SK-N-SH treated with all-trans-retinoic acid at 6 μM for 48 hours (cell line): ENCODE measurements at regions not wholly inside any gene's neighbourhood (a gene's known extent, or its start where the extent isn't known, plus 50 kb on each side); places are given as distances from the start of the nearest gene placed in this dataset.

Experiments used
- ARNTL ChIP-seq: fragments of 450-650 bp; formaldehyde crosslinking; IDR thresholded peaks from 2 replicates; pipeline ENCODE4 v1.5.0; 2020; ENCODE audit warnings: low read depth, mild to moderate bottlenecking, moderate library complexity, borderline replicate concordance
- ESRRG ChIP-seq: fragments of 250-450 bp; sonication (Bioruptor Pico); IDR thresholded peaks from 2 replicates; pipeline ENCODE4 v1.6.1; 2021; ENCODE audit warnings: mild to moderate bottlenecking
- ISL1 ChIP-seq: fragments of 250-450 bp; sonication (Bioruptor Pico); IDR thresholded peaks from 2 replicates; pipeline ENCODE4 v2.1.2; 2022; ENCODE audit warnings: mild to moderate bottlenecking, moderate library complexity
- OSR1 ChIP-seq: fragments of 250-450 bp; sonication (Bioruptor Pico); IDR thresholded peaks from 2 replicates; pipeline ENCODE4 v1.8.0; 2022; ENCODE audit warnings: moderate library complexity, mild to moderate bottlenecking, inconsistent platforms
- PATZ1 ChIP-seq: fragments of 250-450 bp; sonication (Bioruptor Pico); IDR thresholded peaks from 2 replicates; pipeline ENCODE4 v1.8.0; 2020; ENCODE audit warnings: mild to moderate bottlenecking, moderate library complexity, borderline replicate concordance
- PPARA ChIP-seq: fragments of 250-450 bp; sonication (Bioruptor Pico); IDR thresholded peaks from 2 replicates; pipeline ENCODE4 v1.5.0; 2020; ENCODE audit warnings: mild to moderate bottlenecking, borderline replicate concordance
- RARB ChIP-seq: fragments of 250-450 bp; sonication (Bioruptor Pico); IDR thresholded peaks from 2 replicates; pipeline ENCODE4 v1.8.0; 2021; ENCODE audit warnings: mild to moderate bottlenecking, moderate library complexity
- SNAI2 ChIP-seq: fragments of 250-450 bp; sonication (Bioruptor Pico); IDR thresholded peaks from 2 replicates; pipeline ENCODE4 v1.5.0; 2020; ENCODE audit warnings: mild to moderate bottlenecking, moderate library complexity
- TSHZ2 ChIP-seq: fragments of 250-450 bp; sonication (Bioruptor Pico); IDR thresholded peaks from 2 replicates; pipeline ENCODE4 v1.5.0; 2020; ENCODE audit warnings: mild to moderate bottlenecking, moderate library complexity
- ZFP3 ChIP-seq: fragments of 250-450 bp; sonication (Bioruptor Pico); IDR thresholded peaks from 2 replicates; pipeline ENCODE4 v1.5.0; 2020; ENCODE audit warnings: mild to moderate bottlenecking, moderate library complexity
- ZNF565 ChIP-seq: fragments of 450-650 bp; formaldehyde crosslinking; conservative IDR thresholded peaks from 2 replicates; pipeline ENCODE4 v1.5.0; 2020; ENCODE audit warnings: low read depth, mild to moderate bottlenecking, moderate library complexity
- ZNF70 ChIP-seq: fragments of 450-650 bp; formaldehyde crosslinking; IDR thresholded peaks from 2 replicates; pipeline ENCODE4 v1.5.0; 2020; ENCODE audit warnings: mild to moderate bottlenecking, moderate library complexity

- TF ChIP-seq SNAI2, result no peak
- no peak for TF ChIP-seq ISL1
- no peak for TF ChIP-seq ZNF70 (CRISPR knock-in tag)
- no peak for TF ChIP-seq ZFP3 (CRISPR knock-in tag)
- no peak for TF ChIP-seq ARNTL
- TF ChIP-seq ZNF565 (CRISPR knock-in tag), result no peak
- no peak for TF ChIP-seq TSHZ2 (CRISPR knock-in tag)
- TF ChIP-seq OSR1, result no peak
- no peak for TF ChIP-seq RARB (CRISPR knock-in tag)
- no peak for TF ChIP-seq ESRRG (CRISPR knock-in tag)
- no peak for TF ChIP-seq PATZ1 (CRISPR knock-in tag)
- TF ChIP-seq PPARA (CRISPR knock-in tag), result no peak
Observed at GRCh38 chr14:98292191-98292590, 979.8 kb downstream of the BCL11B start.
